ENCODE measurements at regions not wholly inside any gene's neighbourhood (a gene's known extent, or its start where the extent isn't known, plus 50 kb on each side); places are given as distances from the start of the nearest gene placed in this dataset.

DNA sequence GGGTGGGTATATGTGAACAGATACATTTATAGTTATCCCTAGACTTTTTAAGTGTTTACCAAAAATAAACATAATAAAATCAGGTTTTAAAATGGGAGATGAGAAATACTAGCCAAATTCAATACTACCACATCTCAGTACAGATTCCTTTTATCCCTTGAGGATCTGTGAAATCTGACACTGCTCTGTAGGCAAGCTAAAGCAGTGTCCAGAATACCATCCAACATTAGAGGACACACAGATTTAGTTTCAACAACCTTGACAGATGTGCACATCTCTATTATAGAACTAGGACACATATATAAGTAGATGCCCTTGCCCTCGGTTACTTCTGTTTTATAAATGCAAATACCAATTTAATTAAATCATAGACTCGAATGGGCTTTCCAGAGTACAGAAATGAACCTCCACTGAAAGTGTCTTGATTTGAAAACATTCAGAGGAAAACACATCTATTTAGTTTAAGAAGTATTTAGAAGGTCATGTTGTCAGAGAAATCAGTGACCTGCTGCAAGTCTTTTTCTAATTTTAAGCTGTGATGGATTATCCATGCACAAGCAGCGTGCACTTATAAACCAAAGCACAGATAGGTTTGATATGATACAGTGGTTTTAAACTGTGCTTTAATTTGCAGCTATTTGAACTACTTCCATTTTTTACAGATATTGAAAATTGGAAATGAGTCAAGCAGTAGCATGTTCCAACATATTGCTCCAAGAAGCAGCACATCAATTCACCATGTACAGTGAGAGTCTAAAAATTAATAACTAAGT, 156.3 kb upstream of the EPHA7 start:
- no TSS peak for BruUV-seq (replicated peaks)
- Histone ChIP-seq H3K4me2 (ENCODE audit: insufficient read depth, low read length) (no peak overlapping the region), H3K4me3 (replicated peaks in 1 of 3; ENCODE audit: insufficient read depth in 1 of 3, low read depth in 1 of 3, low read length in 3 of 3) (no peak overlapping the region), H3K27me3 (ENCODE audit: control insufficient read depth in 2 of 2, insufficient read depth in 2 of 2, low read length in 2 of 2) (no peaks in the 10 kb centered on the region), H3K36me3 (ENCODE audit: control insufficient read depth in 2 of 2, extremely low read depth in 1 of 2, insufficient read depth in 2 of 2, low read length in 2 of 2) (no peaks in the 10 kb centered on the region), H4K20me1 (replicated peaks; ENCODE audit: control insufficient read depth, extremely low read depth, insufficient read depth, low read length) (no peaks in the 10 kb centered on the region), H3K4me1 (ENCODE audit: control insufficient read depth, extremely low read depth, insufficient read depth, low read length) (no peaks in the 10 kb centered on the region), H3K9me1 (replicated peaks; ENCODE audit: control insufficient read depth, extremely low read depth, insufficient read depth, low read length) (no peaks in the 10 kb centered on the region), H3K9me3 (replicated peaks; ENCODE audit: control insufficient read depth, insufficient read depth, low read length) (no peaks in the 10 kb centered on the region), H3K27ac (ENCODE audit: insufficient read depth, low read depth, low read length) (no peak overlapping the region), H2AFZ (ENCODE audit: low read depth, low read length) (no peak overlapping the region), H3K79me2 (ENCODE audit: control insufficient read depth, insufficient read depth, low read length) (no peaks in the 10 kb centered on the region), H3K9ac (replicated peaks; ENCODE audit: extremely low read depth, insufficient read depth, low read length) (no peak overlapping the region)
- ChIA-PET CTCF (no interaction called here), POLR2A (no interaction called here)
- dilution Hi-C loops (cut with MboI; ENCODE audit: extremely low pct_ligation_motif_present, low sequenced_read_pairs) (no loop called here), intact Hi-C loops (cut with micrococcal nuclease) (no loop called here)
- FAIRE-seq (no peak), DNase-seq (ENCODE audit: low read depth, low spot score) (no peak)
- TF ChIP-seq FOS (IDR thresholded peaks at IDR 0.05; ENCODE audit: borderline replicate concordance, insufficient read depth, low read length) = no peak
- no peak for TF ChIP-seq EZH2 (IDR thresholded peaks at IDR 0.05; ENCODE audit: borderline replicate concordance, low read depth, low read length, severe bottlenecking)
- no peak for TF ChIP-seq POLR2A (IDR thresholded peaks at IDR 0.05; ENCODE audit: low read depth, low read length)
- TF ChIP-seq, protein P1, sequence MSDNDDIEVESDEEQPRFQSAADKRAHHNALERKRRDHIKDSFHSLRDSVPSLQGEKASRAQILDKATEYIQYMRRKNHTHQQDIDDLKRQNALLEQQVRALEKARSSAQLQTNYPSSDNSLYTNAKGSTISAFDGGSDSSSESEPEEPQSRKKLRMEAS (IDR thresholded peaks at IDR 0.05; ENCODE audit: insufficient read depth, insufficient read length) = no peak
- no peak for TF ChIP-seq GATA2 (IDR thresholded peaks at IDR 0.05; ENCODE audit: insufficient read depth, insufficient read length, low read depth, low read length)
- no peak for TF ChIP-seq MYC (IDR thresholded peaks at IDR 0.05; ENCODE audit: low read depth, low read length)
- TF ChIP-seq, protein P2, sequence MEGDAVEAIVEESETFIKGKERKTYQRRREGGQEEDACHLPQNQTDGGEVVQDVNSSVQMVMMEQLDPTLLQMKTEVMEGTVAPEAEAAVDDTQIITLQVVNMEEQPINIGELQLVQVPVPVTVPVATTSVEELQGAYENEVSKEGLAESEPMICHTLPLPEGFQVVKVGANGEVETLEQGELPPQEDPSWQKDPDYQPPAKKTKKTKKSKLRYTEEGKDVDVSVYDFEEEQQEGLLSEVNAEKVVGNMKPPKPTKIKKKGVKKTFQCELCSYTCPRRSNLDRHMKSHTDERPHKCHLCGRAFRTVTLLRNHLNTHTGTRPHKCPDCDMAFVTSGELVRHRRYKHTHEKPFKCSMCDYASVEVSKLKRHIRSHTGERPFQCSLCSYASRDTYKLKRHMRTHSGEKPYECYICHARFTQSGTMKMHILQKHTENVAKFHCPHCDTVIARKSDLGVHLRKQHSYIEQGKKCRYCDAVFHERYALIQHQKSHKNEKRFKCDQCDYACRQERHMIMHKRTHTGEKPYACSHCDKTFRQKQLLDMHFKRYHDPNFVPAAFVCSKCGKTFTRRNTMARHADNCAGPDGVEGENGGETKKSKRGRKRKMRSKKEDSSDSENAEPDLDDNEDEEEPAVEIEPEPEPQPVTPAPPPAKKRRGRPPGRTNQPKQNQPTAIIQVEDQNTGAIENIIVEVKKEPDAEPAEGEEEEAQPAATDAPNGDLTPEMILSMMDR (IDR thresholded peaks at IDR 0.05; ENCODE audit: extremely low read depth in 1 of 2, insufficient read depth in 1 of 2, low read depth in 1 of 2, low read length in 2 of 2) = no peak
- TF ChIP-seq JUN (IDR thresholded peaks at IDR 0.05; ENCODE audit: borderline replicate concordance, insufficient read depth, insufficient read length, low read depth) = no peak
- TF ChIP-seq POLR2AphosphoS5 (IDR thresholded peaks at IDR 0.05; ENCODE audit: insufficient read depth, low read depth, low read length) = no peak
